ENCODE measurements at regions not wholly inside any gene's neighbourhood (a gene's known extent, or its start where the extent isn't known, plus 50 kb on each side); places are given as distances from the start of the nearest gene placed in this dataset.

- no peaks in the 10 kb centered on the region for H3K9me2 ChIP-seq
- H2AFZ ChIP-seq (ENCODE audit: low read depth): no peak overlapping the region
- no peak overlapping the region for H3K9ac ChIP-seq
- H3K4me1 ChIP-seq (ENCODE audit: control insufficient read depth in 1 of 2, insufficient read depth in 2 of 2, low read depth in 1 of 2, low read length in 1 of 2): no peaks in the 10 kb centered on the region
- ChIA-PET POLR2A (no interaction called here), CTCF (interaction anchor here (0.9 to 1.6 kb wide), 3 partner anchors 11 to 25 kb away, joined by 3 to 4 read pairs (median 4); no protein-coding TSS in a partner anchor)
- H4K20me1 ChIP-seq (ENCODE audit: insufficient read depth): no peaks in the 10 kb centered on the region
- no peaks in the 10 kb centered on the region for H3F3A ChIP-seq (replicated peaks; ENCODE audit: insufficient read depth)
- no peak overlapping the region for H3K27ac ChIP-seq (ENCODE audit: low read depth in 2 of 2, low read length in 1 of 2)
- WGBS (ENCODE audit: low lambda C conversion rate): 9% methylated on average over 5 of the region's 5 CpGs
- DNase-seq: no peak
- H3K27me3 ChIP-seq (ENCODE audit: insufficient read depth): no peaks in the 10 kb centered on the region
- no peak overlapping the region for H3K4me2 ChIP-seq
- no peak overlapping the region for H3K4me3 ChIP-seq (ENCODE audit: low read depth in 2 of 2, low read length in 1 of 2)
- no peaks in the 10 kb centered on the region; the same call in 1 of the 2 replicates for H3K9me3 ChIP-seq
- H3K36me3 ChIP-seq (replicated peaks in 1 of 2; ENCODE audit: control insufficient read depth in 1 of 2, insufficient read depth in 2 of 2, low read length in 1 of 2): peaks cover 0 to 3% of the 10 kb centered on the region in 2 experiments
- no peak for TF ChIP-seq REST (IDR thresholded peaks at IDR 0.05; ENCODE audit: low read depth, low read length)
- TF ChIP-seq EZH2phosphoT487 (IDR thresholded peaks at IDR 0.05; ENCODE audit: borderline replicate concordance, low read depth): no peak
- no peak for TF ChIP-seq NFIC (IDR thresholded peaks at IDR 0.05; ENCODE audit: borderline replicate concordance)
- no peak for TF ChIP-seq ZBTB33 (IDR thresholded peaks at IDR 0.05; ENCODE audit: borderline replicate concordance, low read depth)
- TF ChIP-seq TCF12 (IDR thresholded peaks at IDR 0.05): no peak
- no peak for TF ChIP-seq CTCF (IDR thresholded peaks at IDR 0.05)
- no peak for TF ChIP-seq RCOR1 (IDR thresholded peaks at IDR 0.05; ENCODE audit: low read length)
- no peak for TF ChIP-seq RFX5 (IDR thresholded peaks at IDR 0.05; ENCODE audit: low read length)
- TF ChIP-seq GABPA (IDR thresholded peaks at IDR 0.05; ENCODE audit: low read depth): no peak
- TF ChIP-seq RXRA (IDR thresholded peaks at IDR 0.05; ENCODE audit: borderline replicate concordance, low read depth): no peak
- no peak for TF ChIP-seq RAD21 (IDR thresholded peaks at IDR 0.05; ENCODE audit: low read length)
- no peak for TF ChIP-seq ELF1 (IDR thresholded peaks at IDR 0.05)
- TF ChIP-seq MAX (IDR thresholded peaks at IDR 0.05; ENCODE audit: low read depth): no peak
- no peak for TF ChIP-seq GATA2 (CRISPR knock-in tag; IDR thresholded peaks at IDR 0.05)
- TF ChIP-seq MXI1 (IDR thresholded peaks at IDR 0.05; ENCODE audit: low read depth, low read length): no peak
- TF ChIP-seq FOSL2 (IDR thresholded peaks at IDR 0.05; ENCODE audit: borderline replicate concordance, low read depth): no peak
- TF ChIP-seq EP300 (IDR thresholded peaks at IDR 0.05; ENCODE audit: borderline replicate concordance in 1 of 2, low read depth in 1 of 2, low read length in 1 of 2): no peak
- no peaks in the 10 kb centered on the region for H3K79me2 ChIP-seq (ENCODE audit: insufficient read depth)
These were observed 202.7 kb downstream of the CYRIA start for GRCh38 chr2:16462958-16463357.
